HG03196 (cell line): ENCODE measurements at regions not wholly inside any gene's neighbourhood (a gene's known extent, or its start where the extent isn't known, plus 50 kb on each side); places are given as distances from the start of the nearest gene placed in this dataset.

ENCODE experiments used
- ATAC-seq: cut with Tn5 transposase; IDR thresholded peaks from one replicate; pipeline ENCODE4 v1.9.1; 2021; ENCODE audit not compliant: unreplicated experiment

- no peak for ATAC-seq
These were observed 168.5 kb upstream of the GAS1 start for GRCh38 chr9:87115785-87116184.

DNA sequence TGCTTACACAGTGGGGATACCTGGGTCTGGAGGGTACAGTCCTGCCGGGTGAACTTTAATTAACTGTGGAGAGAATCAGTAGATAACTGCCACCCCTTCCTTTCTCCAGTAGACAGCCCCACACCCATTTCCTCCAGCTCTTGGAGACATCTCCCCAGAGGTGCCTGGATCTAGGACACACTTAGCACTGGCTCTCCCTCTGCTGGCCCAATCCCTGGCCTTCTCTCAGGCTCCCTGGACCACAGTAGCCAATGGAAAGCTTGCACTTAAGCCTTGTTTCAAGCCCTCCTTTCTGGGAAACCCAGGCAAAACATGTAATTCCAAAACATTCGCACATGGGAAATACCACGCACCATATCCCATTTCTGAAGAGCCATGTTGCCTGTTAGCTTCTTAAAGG is 169.2 kb upstream of the GAS1 start:
- no peak for ATAC-seq

- ATAC-seq: no peak
These were observed 171.3 kb upstream of the GAS1 start for GRCh38 chr9:87118594-87118993.

GRCh38 chr9:87119328-87119881 is 172.1 kb upstream of the GAS1 start:
- ATAC-seq: no peak

DNA sequence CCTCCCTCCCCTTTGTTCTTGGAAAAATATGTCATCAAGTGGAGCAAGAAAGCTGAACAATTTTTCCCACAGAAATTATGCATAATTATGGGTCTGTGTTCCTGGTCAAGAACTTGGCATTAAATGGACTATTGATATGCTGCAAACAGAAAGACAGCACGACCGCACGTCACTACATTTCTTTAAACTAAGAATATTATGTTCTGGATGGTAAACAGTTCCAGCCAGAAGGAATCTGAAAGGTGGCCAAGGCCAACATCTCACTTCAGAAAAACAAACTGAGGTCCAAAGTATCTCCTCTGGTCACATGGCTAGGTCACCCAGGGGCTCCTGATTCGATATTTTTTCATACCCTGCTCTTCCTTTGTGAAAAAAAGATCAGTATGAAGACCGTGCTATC is 173.3 kb upstream of the GAS1 start:
- no peak for ATAC-seq

GRCh38 chr9:87122947-87123685 is 175.8 kb upstream of the GAS1 start:
- no peak for ATAC-seq

GRCh38 chr9:87123830-87124229 is 176.5 kb upstream of the GAS1 start:
- no peak for ATAC-seq

DNA sequence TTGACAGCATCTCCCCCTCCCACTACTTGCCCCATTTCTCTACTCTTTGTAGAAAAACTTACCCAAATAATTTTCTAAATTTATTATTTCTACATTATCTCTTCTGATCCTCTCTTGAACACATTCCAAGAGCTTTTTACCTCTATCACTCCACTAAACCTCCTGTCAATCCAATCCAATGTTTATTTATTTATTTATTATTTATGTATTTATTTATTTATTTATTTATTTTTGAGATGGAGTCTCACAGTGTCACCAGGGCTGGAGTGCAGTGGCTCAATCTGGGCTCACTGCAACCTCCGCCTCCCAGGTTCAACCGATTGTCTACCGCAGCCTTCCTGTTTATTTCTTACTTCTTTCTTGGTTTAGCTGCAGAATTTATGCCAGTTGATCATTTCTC is 178.5 kb upstream of the GAS1 start:
- ATAC-seq: no peak

DNA sequence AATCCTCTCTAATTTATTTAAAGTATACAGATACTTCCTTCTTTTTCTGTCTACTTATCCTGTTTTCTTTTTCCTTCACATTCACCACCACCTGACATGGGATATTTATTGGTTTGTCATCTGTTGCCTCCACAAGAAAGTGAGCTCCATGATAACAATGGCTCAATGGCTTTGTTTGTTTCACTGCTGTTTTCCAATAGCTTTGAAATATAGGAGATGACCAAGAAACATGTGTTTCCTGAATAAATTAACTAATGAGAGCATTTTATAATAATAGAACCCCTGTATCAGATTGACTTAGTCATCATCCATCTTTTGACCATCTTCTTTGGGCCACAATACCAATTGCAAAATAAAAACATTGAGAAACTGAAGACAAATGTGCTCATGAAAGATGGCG is 180.2 kb upstream of the GAS1 start:
- ATAC-seq: no peak

DNA sequence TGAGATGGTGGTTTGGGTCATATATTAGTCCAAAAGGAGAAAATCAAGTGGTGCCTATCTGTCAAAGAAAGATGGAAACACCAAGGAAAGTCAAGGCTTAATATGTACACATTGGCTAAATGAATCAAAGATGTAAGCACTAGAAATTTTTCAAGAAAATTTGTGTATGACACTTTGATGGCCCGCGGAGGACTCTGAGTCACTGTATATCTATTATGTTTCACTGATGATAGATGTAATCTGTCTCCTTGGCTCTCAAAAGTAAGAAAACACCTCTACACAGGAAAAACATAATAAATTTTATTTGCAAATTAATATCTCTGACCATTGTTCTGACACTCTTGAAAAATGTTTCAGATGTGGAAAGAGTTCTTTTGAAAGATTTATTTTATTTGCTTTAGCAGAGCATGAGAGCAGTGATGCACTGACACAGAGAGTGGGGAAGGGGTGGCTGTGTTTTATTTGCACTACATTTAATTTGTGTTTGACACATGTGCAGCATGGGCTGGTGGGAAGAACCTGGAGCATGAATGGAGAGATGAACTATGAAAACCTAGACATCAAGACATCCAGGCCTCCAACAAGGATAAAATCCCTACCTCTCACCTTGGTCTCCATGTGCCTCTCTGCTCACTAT is 180.8 kb upstream of the GAS1 start:
- ATAC-seq: no peak

- ATAC-seq: no peak
These were observed 181.7 kb upstream of the GAS1 start for GRCh38 chr9:87128844-87129493.

- no peak for ATAC-seq
These were observed 187.8 kb upstream of the GAS1 start for GRCh38 chr9:87135074-87135473.

DNA sequence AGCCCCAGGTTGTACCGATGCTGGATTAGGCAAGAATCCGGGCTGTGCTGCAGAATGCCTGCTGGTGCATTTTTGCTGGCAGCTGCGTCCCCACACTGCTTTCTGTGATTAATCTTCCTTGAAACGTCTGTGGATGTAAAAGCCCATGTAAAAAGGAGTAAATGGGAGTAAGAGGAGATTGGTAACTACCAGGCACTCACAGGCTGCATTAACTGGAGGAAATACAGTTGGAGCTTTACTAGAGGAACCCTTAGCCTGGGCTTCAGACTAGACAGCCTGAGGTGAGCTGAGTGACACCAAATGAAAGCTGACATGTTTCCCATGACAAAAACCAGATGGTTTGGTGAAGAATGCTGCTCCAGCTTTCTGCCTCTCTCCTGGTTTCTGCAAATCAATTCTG is 190.4 kb upstream of the GAS1 start:
- ATAC-seq: no peak

GRCh38 chr9:87138128-87139040 is 191.1 kb upstream of the GAS1 start:
- no peak for ATAC-seq

DNA sequence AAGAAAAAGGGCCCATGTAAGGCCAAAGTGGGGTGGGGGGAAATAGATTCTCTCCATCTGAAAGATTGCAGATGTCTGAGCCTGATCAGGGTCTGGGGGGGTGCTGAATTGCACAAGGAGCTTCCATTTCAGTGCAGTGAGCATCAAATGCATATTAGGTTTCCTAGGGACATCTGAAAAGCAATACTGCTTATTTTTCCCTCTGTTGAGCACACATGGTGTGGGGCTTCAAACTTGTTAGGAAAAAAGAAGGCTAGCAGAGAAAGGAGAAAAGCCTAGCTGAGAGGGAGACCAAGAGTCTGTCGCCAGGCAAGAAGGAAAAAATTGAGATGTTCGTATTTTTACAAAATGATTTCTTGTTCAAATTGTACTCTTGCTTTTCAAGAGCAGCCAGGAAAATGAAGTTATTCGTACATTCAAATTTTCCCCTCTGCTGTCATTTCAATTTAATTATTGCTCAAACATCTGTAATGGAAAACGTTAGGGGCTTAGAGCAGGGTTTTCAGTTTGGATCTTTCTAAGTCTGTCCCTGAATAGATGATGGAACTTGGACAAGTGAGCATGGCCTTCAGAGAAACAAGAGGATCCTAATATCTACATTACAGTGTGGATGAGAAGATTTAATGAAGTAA is 191.9 kb upstream of the GAS1 start:
- ATAC-seq: no peak

DNA sequence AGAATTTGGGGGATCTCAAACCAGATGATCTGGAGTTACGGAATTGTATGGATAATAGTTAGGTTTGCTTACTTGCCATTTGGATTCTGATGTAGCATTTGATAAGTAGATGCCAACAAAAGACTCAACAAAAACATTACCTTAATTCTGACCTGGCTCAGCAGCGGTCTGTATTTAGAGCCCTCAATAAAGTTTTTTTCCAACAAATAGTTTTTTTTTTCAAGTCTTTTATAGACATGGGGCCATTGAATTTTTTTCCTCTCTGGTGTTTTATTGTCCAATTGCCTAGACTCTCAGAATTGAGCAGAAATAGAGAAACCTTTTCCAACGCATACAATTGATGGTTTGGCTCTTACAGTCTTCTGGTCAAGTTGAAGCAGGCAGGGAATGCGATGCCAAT is 192.8 kb upstream of the GAS1 start:
- ATAC-seq: no peak

DNA sequence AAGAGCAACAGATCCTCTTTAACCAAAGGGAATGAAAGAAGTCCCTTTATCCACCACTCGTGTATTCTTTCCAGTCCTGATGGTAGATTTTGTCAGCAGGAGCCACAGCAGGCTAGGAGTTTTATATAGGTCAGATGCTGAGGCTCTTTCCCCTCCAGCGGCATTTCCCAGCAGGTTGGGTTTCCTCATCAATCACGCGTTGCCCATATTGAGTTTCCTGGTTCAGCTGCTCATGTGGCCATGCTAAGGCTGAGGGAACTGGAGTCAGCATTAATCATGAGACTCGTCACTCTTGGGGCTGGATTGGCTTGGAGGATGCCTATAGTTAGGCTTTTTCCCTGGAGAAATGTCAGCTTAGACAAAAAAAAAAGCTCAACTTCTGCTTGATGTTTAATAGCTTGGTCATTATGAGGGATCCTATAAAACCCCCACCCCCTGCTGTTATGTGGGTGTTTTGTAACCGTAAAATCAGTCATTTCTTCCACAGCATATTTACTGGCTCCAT is 193.4 kb upstream of the GAS1 start:
- ATAC-seq: no peak

DNA sequence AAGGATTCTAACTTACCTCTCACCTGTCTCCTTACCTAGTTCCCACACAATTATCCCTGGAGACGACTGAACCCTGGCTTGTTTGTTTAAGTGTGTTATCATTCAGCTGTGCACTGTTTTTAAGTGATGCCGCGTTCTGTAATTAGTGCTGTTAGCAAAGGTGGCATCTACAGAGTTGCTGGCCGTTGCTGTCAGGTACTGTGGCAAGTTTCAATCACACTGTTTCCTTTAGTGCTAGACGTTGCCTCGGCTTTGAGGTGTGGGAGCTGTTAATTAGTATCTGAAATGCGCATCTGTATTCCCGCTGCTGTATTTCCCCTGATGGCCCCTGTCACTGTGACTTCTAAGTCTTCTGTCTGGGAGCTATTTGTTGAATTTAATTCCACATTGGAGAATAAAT is 193.8 kb upstream of the GAS1 start:
- ATAC-seq: no peak

GRCh38 chr9:87146933-87147332 is 199.6 kb upstream of the GAS1 start:
- no peak for ATAC-seq

DNA sequence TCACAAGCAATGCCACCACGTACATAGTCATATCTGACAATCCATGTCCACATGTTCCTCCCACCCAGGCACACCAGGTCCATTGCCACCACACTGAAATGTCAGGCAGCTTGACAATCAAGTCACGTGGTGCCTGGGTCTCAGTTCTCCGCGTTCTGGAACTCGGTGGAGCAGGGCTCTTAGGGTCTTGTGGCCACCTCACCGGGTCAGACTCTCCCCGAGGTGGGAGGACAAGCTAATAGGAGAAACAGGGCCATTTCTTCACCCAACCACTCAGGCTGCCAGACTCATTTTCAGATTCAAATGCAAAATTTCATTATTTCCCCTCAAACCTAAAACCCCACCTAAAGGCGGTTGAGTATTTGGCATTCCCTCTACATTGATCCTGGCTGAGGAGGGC is 200.5 kb upstream of the GAS1 start:
- ATAC-seq: no peak
